ENCODE measurements at regions not wholly inside any gene's neighbourhood (a gene's known extent, or its start where the extent isn't known, plus 50 kb on each side); places are given as distances from the start of the nearest gene placed in this dataset.

DNA sequence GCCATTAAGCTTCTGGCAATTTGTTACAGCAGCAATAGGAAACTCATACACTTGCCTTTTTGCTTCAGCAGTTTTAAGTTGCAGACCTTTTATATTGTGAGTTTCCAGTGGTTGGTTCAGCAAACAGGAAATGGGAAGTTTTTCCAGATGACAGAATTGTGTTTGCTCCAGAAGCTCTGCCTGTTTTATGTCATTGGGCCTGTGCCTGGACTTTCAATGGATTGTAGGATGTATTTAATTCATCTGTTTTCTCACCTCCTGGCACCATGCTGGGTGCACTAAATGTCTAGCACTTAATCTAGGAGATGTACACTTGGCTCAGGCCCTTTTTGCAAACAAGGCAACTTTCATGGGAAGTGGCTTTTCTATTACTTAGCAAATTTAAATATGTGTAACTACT lies 100.4 kb upstream of the CLINT1 start:
- TF ChIP-seq CTCF (IDR thresholded peaks at IDR 0.05; ENCODE audit: insufficient read depth, low read length) (no peak), GABPA (IDR thresholded peaks at IDR 0.05; ENCODE audit: low read depth) (no peak)

Measured in HL-60 (cell line).